NT2/D1 (cell line): ENCODE measurements at regions not wholly inside any gene's neighbourhood (a gene's known extent, or its start where the extent isn't known, plus 50 kb on each side); places are given as distances from the start of the nearest gene placed in this dataset.
"Not testable (repeated sequence)": the region's sequence is repeated elsewhere in the genome, so short reads cannot be mapped to it uniquely, and the experiment has no call there.

Experiments
- DNase-seq: peaks from one replicate; pipeline ENCODE4 v3.0.0-alpha.2; 2011; ENCODE audit warnings: low read depth, low spot score
- H3K27me3 ChIP-seq: 2 replicates; pipeline ENCODE4 v1.6.0; 2011; ENCODE audit warnings: mild to moderate bottlenecking; ENCODE audit not compliant: insufficient read length, insufficient read depth
- H3K36me3 ChIP-seq: 2 replicates; pipeline ENCODE4 v1.6.1; 2011; ENCODE audit warnings: mild to moderate bottlenecking, low read length, mixed read lengths; ENCODE audit not compliant: insufficient read depth, insufficient read length
- H3K4me1 ChIP-seq: 2 replicates; pipeline ENCODE4 v1.5.1; 2011; ENCODE audit not compliant: insufficient read depth, insufficient read length
- H3K4me3 ChIP-seq: 2 replicates; pipeline ENCODE4 v1.5.1; 2011; ENCODE audit warnings: low read depth; ENCODE audit not compliant: insufficient read length
- H3K9ac ChIP-seq: 2 replicates; pipeline ENCODE4 v1.6.0; 2011; ENCODE audit warnings: low read depth; ENCODE audit not compliant: insufficient read length
- H3K9me3 ChIP-seq: 2 replicates; pipeline ENCODE4 v1.5.1; 2011; ENCODE audit warnings: mild to moderate bottlenecking, low read length; ENCODE audit not compliant: insufficient read depth
- SUZ12 ChIP-seq: IDR thresholded peaks from 2 replicates; pipeline ENCODE4 v1.6.1; 2011; ENCODE audit not compliant: insufficient read length, insufficient read depth; ENCODE audit errors: extremely low read depth
- YY1 ChIP-seq: IDR thresholded peaks from 2 replicates; pipeline ENCODE4 v1.6.1; 2011; ENCODE audit not compliant: insufficient read length, insufficient read depth
- ZNF274 ChIP-seq: IDR thresholded peaks from 2 replicates; pipeline ENCODE4 v1.6.1; 2011; ENCODE audit warnings: mild to moderate bottlenecking, low read depth, low read length

- Histone ChIP-seq H3K36me3 (no peaks in the 10 kb centered on the region), H3K9me3 (no peaks in the 10 kb centered on the region), H3K4me1 (no peaks in the 10 kb centered on the region), H3K27me3 (no peaks in the 10 kb centered on the region), H3K9ac (no peak overlapping the region), H3K4me3 (no peak overlapping the region)
- no peak for DNase-seq
- TF ChIP-seq SUZ12 = no peak
- TF ChIP-seq YY1 = no peak
- TF ChIP-seq ZNF274 = no peak
Observed at GRCh38 chr3:166829896-166830295, 550.2 kb downstream of the ZBBX start.

- H3K4me3 ChIP-seq = no peak overlapping the region
- H3K9ac ChIP-seq = no peak overlapping the region
- H3K4me1 ChIP-seq = no peaks in the 10 kb centered on the region
- H3K27me3 ChIP-seq = no peaks in the 10 kb centered on the region
- no peak for TF ChIP-seq SUZ12
- no peak for TF ChIP-seq ZNF274
- DNase-seq = no peak
- H3K9me3 ChIP-seq = no peaks in the 10 kb centered on the region
- H3K36me3 ChIP-seq = no peaks in the 10 kb centered on the region
Observed at GRCh38 chr3:166818464-166818863, 561.6 kb downstream of the ZBBX start.

- not testable (repeated sequence) for DNase-seq, H3K9ac ChIP-seq, H3K27me3 ChIP-seq, H3K4me1 ChIP-seq, H3K36me3 ChIP-seq, H3K4me3 ChIP-seq, H3K9me3 ChIP-seq
Observed at GRCh38 chr3:166817269-166817668, 562.8 kb downstream of the ZBBX start.

GRCh38 chr3:166810741-166811445 is 569.2 kb downstream of the ZBBX start:
- TF ChIP-seq YY1 (no peak), SUZ12 (no peak), ZNF274 (no peak)

GRCh38 chr3:166809520-166809919 is 570.6 kb downstream of the ZBBX start:
- no peak for DNase-seq
- TF ChIP-seq SUZ12 = no peak
- H3K36me3 ChIP-seq = no peaks in the 10 kb centered on the region
- no peaks in the 10 kb centered on the region for H3K9me3 ChIP-seq
- no peaks in the 10 kb centered on the region for H3K4me1 ChIP-seq
- no peaks in the 10 kb centered on the region for H3K27me3 ChIP-seq
- no peak overlapping the region for H3K9ac ChIP-seq
- no peak overlapping the region for H3K4me3 ChIP-seq

More at GRCh38 chr3:166810741-166811445, 569.2 kb downstream of the ZBBX start:
- Histone ChIP-seq H3K4me1 (no peaks in the 10 kb centered on the region), H3K36me3 (no peaks in the 10 kb centered on the region), H3K4me3 (no peak overlapping the region), H3K27me3 (no peaks in the 10 kb centered on the region), H3K9me3 (no peaks in the 10 kb centered on the region), H3K9ac (no peak overlapping the region)
- DNase-seq = no peak

- H3K27me3 ChIP-seq = no peaks in the 10 kb centered on the region
- H3K9me3 ChIP-seq = no peaks in the 10 kb centered on the region
- TF ChIP-seq YY1 (no peak), ZNF274 (no peak), SUZ12 (no peak)
- H3K4me3 ChIP-seq = no peak overlapping the region
- H3K4me1 ChIP-seq = no peaks in the 10 kb centered on the region
- H3K36me3 ChIP-seq = no peaks in the 10 kb centered on the region
- DNase-seq = no peak
- H3K9ac ChIP-seq = no peak overlapping the region
Observed at GRCh38 chr3:166788936-166789335, 591.2 kb downstream of the ZBBX start.

- Histone ChIP-seq H3K36me3 (no peaks in the 10 kb centered on the region), H3K4me1 (no peaks in the 10 kb centered on the region), H3K4me3 (no peak overlapping the region), H3K27me3 (no peaks in the 10 kb centered on the region), H3K9me3 (no peaks in the 10 kb centered on the region), H3K9ac (no peak overlapping the region)
- DNase-seq = no peak
- TF ChIP-seq YY1 = no peak
- TF ChIP-seq SUZ12 = no peak
- no peak for TF ChIP-seq ZNF274
Observed at GRCh38 chr3:166785876-166786275, 594.2 kb downstream of the ZBBX start.

- H3K27me3 ChIP-seq = no peaks in the 10 kb centered on the region
- H3K36me3 ChIP-seq = no peaks in the 10 kb centered on the region
- TF ChIP-seq YY1 (no peak), SUZ12 (no peak), ZNF274 (no peak)
- no peak overlapping the region for H3K4me3 ChIP-seq
- no peaks in the 10 kb centered on the region for H3K4me1 ChIP-seq
- no peaks in the 10 kb centered on the region for H3K9me3 ChIP-seq
- DNase-seq = no peak
- H3K9ac ChIP-seq = no peak overlapping the region
Observed at GRCh38 chr3:166783206-166783605, 596.9 kb downstream of the ZBBX start.
